ENCODE measurements at regions not wholly inside any gene's neighbourhood (a gene's known extent, or its start where the extent isn't known, plus 50 kb on each side); places are given as distances from the start of the nearest gene placed in this dataset.
A peak's percentile ranks its signal among the peaks of the same experiment; 100 is the strongest.

GRCh38 chr4:146033149-146033548, 94.5 kb upstream of the ZNF827 start:
- Mint-ChIP-seq H3K36me3 (ENCODE audit: low read depth) (no peaks in the 10 kb centered on the region), H3K9me3 (no peaks in the 10 kb centered on the region), H3K4me3 (no peak overlapping the region), H3K27me3 (ENCODE audit: insufficient read depth) (peaks cover 8% of the 10 kb centered on the region), H3K4me1 (ENCODE audit: low read depth) (peaks cover 12% of the 10 kb centered on the region), H3K27ac (no peak overlapping the region)
- DNase-seq (ENCODE audit: low spot score): no peak
- intact Hi-C loops (cut with micrococcal nuclease): no loop called here

GRCh38 chr4:146032234-146032860, 93.7 kb upstream of the ZNF827 start:
- no peak for DNase-seq (ENCODE audit: low spot score)
- Mint-ChIP-seq H3K27me3 (ENCODE audit: insufficient read depth) (peaks cover 8% of the 10 kb centered on the region), H3K9me3 (no peaks in the 10 kb centered on the region), H3K36me3 (ENCODE audit: low read depth) (no peaks in the 10 kb centered on the region), H3K4me1 (ENCODE audit: low read depth) (peaks cover 12% of the 10 kb centered on the region), H3K27ac (no peak overlapping the region), H3K4me3 (no peak overlapping the region)
- intact Hi-C loops (cut with micrococcal nuclease): no loop called here

GRCh38 chr4:146029939-146030710, 91.5 kb upstream of the ZNF827 start:
- no peak overlapping the region for H3K27ac Mint-ChIP-seq
- H3K4me1 Mint-ChIP-seq (ENCODE audit: low read depth): peaks cover 12% of the 10 kb centered on the region
- intact Hi-C loops (cut with micrococcal nuclease): loop anchor here (1.0 to 5.0 kb wide), 3 partner anchors 102 to 408 kb away; no protein-coding TSS in a partner anchor
- H3K36me3 Mint-ChIP-seq (ENCODE audit: low read depth): no peaks in the 10 kb centered on the region
- H3K27me3 Mint-ChIP-seq (ENCODE audit: insufficient read depth): peaks cover 10% of the 10 kb centered on the region
- no peak overlapping the region for H3K4me3 Mint-ChIP-seq
- DNase-seq (ENCODE audit: low spot score): no peak
- no peaks in the 10 kb centered on the region for H3K9me3 Mint-ChIP-seq

- Mint-ChIP-seq H3K4me3 (no peak overlapping the region), H3K36me3 (ENCODE audit: low read depth) (no peaks in the 10 kb centered on the region), H3K9me3 (no peaks in the 10 kb centered on the region), H3K4me1 (ENCODE audit: low read depth) (peaks cover 12% of the 10 kb centered on the region), H3K27me3 (ENCODE audit: insufficient read depth) (peaks cover 9% of the 10 kb centered on the region), H3K27ac (peak overlapping the region; percentile 45)
- DNase-seq (ENCODE audit: low spot score): no peak
- intact Hi-C loops (cut with micrococcal nuclease): loop anchor here (1.0 to 5.0 kb wide), 2 partner anchors 103 to 407 kb away; no protein-coding TSS in a partner anchor
These were observed 90.5 kb upstream of the ZNF827 start for GRCh38 chr4:146029147-146029546.

GRCh38 chr4:146027761-146028160, 89.1 kb upstream of the ZNF827 start:
- Mint-ChIP-seq H3K4me1 (ENCODE audit: low read depth) (peaks cover 18% of the 10 kb centered on the region), H3K27me3 (ENCODE audit: insufficient read depth) (peaks cover 2% of the 10 kb centered on the region), H3K27ac (no peak overlapping the region), H3K9me3 (no peaks in the 10 kb centered on the region), H3K36me3 (ENCODE audit: low read depth) (no peaks in the 10 kb centered on the region), H3K4me3 (no peak overlapping the region)
- intact Hi-C loops (cut with micrococcal nuclease): loop anchor here (5.0 kb wide), 1 partner anchor 405 kb away; no protein-coding TSS in a partner anchor
- DNase-seq (ENCODE audit: low spot score): no peak

- no peaks in the 10 kb centered on the region for H3K9me3 Mint-ChIP-seq
- intact Hi-C loops (cut with micrococcal nuclease): no loop called here
- peaks cover 9% of the 10 kb centered on the region for H3K27me3 Mint-ChIP-seq (ENCODE audit: insufficient read depth)
- peaks cover 6% of the 10 kb centered on the region for H3K4me1 Mint-ChIP-seq (ENCODE audit: low read depth)
- DNase-seq (ENCODE audit: low spot score): no peak
- H3K36me3 Mint-ChIP-seq (ENCODE audit: low read depth): no peaks in the 10 kb centered on the region
- H3K4me3 Mint-ChIP-seq: no peak overlapping the region
- H3K27ac Mint-ChIP-seq: no peak overlapping the region
These were observed 84.8 kb upstream of the ZNF827 start for GRCh38 chr4:146023334-146023967.

- no peak overlapping the region for H3K27ac Mint-ChIP-seq
- H3K9me3 Mint-ChIP-seq: peaks cover 3% of the 10 kb centered on the region
- DNase-seq (ENCODE audit: low spot score): no peak
- intact Hi-C loops (cut with micrococcal nuclease): no loop called here
- peaks cover 12% of the 10 kb centered on the region for H3K27me3 Mint-ChIP-seq (ENCODE audit: insufficient read depth)
- peaks cover 6% of the 10 kb centered on the region for H3K4me1 Mint-ChIP-seq (ENCODE audit: low read depth)
- H3K4me3 Mint-ChIP-seq: no peak overlapping the region
- no peaks in the 10 kb centered on the region for H3K36me3 Mint-ChIP-seq (ENCODE audit: low read depth)
These were observed 83.9 kb upstream of the ZNF827 start for GRCh38 chr4:146022541-146022940.

- no peak for DNase-seq (ENCODE audit: low spot score)
- no peak overlapping the region for H3K27ac Mint-ChIP-seq
- no peaks in the 10 kb centered on the region for H3K4me1 Mint-ChIP-seq (ENCODE audit: low read depth)
- peaks cover 3% of the 10 kb centered on the region for H3K9me3 Mint-ChIP-seq
- no peaks in the 10 kb centered on the region for H3K36me3 Mint-ChIP-seq (ENCODE audit: low read depth)
- peaks cover 12% of the 10 kb centered on the region for H3K27me3 Mint-ChIP-seq (ENCODE audit: insufficient read depth)
- H3K4me3 Mint-ChIP-seq: no peak overlapping the region
- intact Hi-C loops (cut with micrococcal nuclease): no loop called here
These were observed 79.6 kb upstream of the ZNF827 start for GRCh38 chr4:146018247-146018646.

GRCh38 chr4:146004730-146005129, 66.1 kb upstream of the ZNF827 start:
- H3K27ac Mint-ChIP-seq: no peak overlapping the region
- H3K4me3 Mint-ChIP-seq: no peak overlapping the region
- intact Hi-C loops (cut with micrococcal nuclease): no loop called here
- H3K4me1 Mint-ChIP-seq (ENCODE audit: low read depth): no peaks in the 10 kb centered on the region
- peaks cover 6% of the 10 kb centered on the region for H3K27me3 Mint-ChIP-seq (ENCODE audit: insufficient read depth)
- H3K9me3 Mint-ChIP-seq: peaks cover 9% of the 10 kb centered on the region
- H3K36me3 Mint-ChIP-seq (ENCODE audit: low read depth): no peaks in the 10 kb centered on the region
- no peak for DNase-seq (ENCODE audit: low spot score)

GRCh38 chr4:145988628-145989027, 50.0 kb upstream of the ZNF827 start:
- Mint-ChIP-seq H3K4me3 (no peak overlapping the region), H3K9me3 (no peaks in the 10 kb centered on the region), H3K27ac (no peak overlapping the region), H3K27me3 (ENCODE audit: insufficient read depth) (no peaks in the 10 kb centered on the region), H3K36me3 (ENCODE audit: low read depth) (no peaks in the 10 kb centered on the region), H3K4me1 (ENCODE audit: low read depth) (no peaks in the 10 kb centered on the region)
- intact Hi-C loops (cut with micrococcal nuclease): no loop called here
- no peak for DNase-seq (ENCODE audit: low spot score)
